Superior temporal gyrus (tissue), 1 donor: ENCODE measurements at regions not wholly inside any gene's neighbourhood (a gene's known extent, or its start where the extent isn't known, plus 50 kb on each side); places are given as distances from the start of the nearest gene placed in this dataset.

Experiments used
- DNase-seq: peaks from one replicate; pipeline ENCODE4 v3.0.0-alpha.2; 2016; ENCODE audit errors: extremely low spot score

- no peak for DNase-seq
Measured at GRCh38 chr21:20942523-20942922, 55.7 kb upstream of the NCAM2 start.

GRCh38 chr21:20943561-20943997 is 54.6 kb upstream of the NCAM2 start:
- DNase-seq: peak; percentile 88

- no peak for DNase-seq
Measured at GRCh38 chr21:20944139-20944538, 54.1 kb upstream of the NCAM2 start.

GRCh38 chr21:20946701-20947100 is 51.5 kb upstream of the NCAM2 start:
- DNase-seq: no peak
